HG03354 (cell line): ENCODE measurements at regions not wholly inside any gene's neighbourhood (a gene's known extent, or its start where the extent isn't known, plus 50 kb on each side); places are given as distances from the start of the nearest gene placed in this dataset.

Source experiments
- ATAC-seq: cut with Tn5 transposase; IDR thresholded peaks from one replicate; pipeline ENCODE4 v1.9.1; 2021; ENCODE audit warnings: mild to moderate bottlenecking; ENCODE audit not compliant: unreplicated experiment, poor library complexity, severe bottlenecking

- ATAC-seq, result no peak
Observed at GRCh38 chr14:86481104-86481503, 951.2 kb downstream of the FLRT2 start.

GRCh38 chr14:86464341-86464740, 934.4 kb downstream of the FLRT2 start:
- ATAC-seq, result no peak

GRCh38 chr14:86462193-86462753, 932.3 kb downstream of the FLRT2 start:
- ATAC-seq, result no peak

- no peak for ATAC-seq
Observed at GRCh38 chr14:86457481-86458135, 927.7 kb downstream of the FLRT2 start.

GRCh38 chr14:86450085-86450484, 920.1 kb downstream of the FLRT2 start:
- ATAC-seq, result no peak

GRCh38 chr14:86442135-86442534, 912.2 kb downstream of the FLRT2 start:
- no peak for ATAC-seq

- ATAC-seq, result no peak
Observed at GRCh38 chr14:86430853-86431252, 900.9 kb downstream of the FLRT2 start.

GRCh38 chr14:86423214-86423613, 893.3 kb downstream of the FLRT2 start:
- no peak for ATAC-seq

GRCh38 chr14:86420131-86420530, 890.2 kb downstream of the FLRT2 start:
- no peak for ATAC-seq

- no peak for ATAC-seq
Observed at GRCh38 chr14:86414146-86414545, 884.2 kb downstream of the FLRT2 start.

- no peak for ATAC-seq
Observed at GRCh38 chr14:86404989-86405649, 875.2 kb downstream of the FLRT2 start.

GRCh38 chr14:86404425-86404824, 874.5 kb downstream of the FLRT2 start:
- ATAC-seq, result no peak

GRCh38 chr14:86402545-86402944, 872.6 kb downstream of the FLRT2 start:
- no peak for ATAC-seq

- ATAC-seq, result no peak
Observed at GRCh38 chr14:86391085-86391484, 861.1 kb downstream of the FLRT2 start.

- no peak for ATAC-seq
Observed at GRCh38 chr14:86388216-86388615, 858.3 kb downstream of the FLRT2 start.

- no peak for ATAC-seq
Observed at GRCh38 chr14:86373886-86374285, 843.9 kb downstream of the FLRT2 start.

- ATAC-seq, result no peak
Observed at GRCh38 chr14:86372402-86372801, 842.5 kb downstream of the FLRT2 start.

- ATAC-seq, result no peak
Observed at GRCh38 chr14:86364634-86365033, 834.7 kb downstream of the FLRT2 start.

GRCh38 chr14:86363576-86363975, 833.6 kb downstream of the FLRT2 start:
- ATAC-seq, result no peak

GRCh38 chr14:86363047-86363446, 833.1 kb downstream of the FLRT2 start:
- ATAC-seq, result no peak

- ATAC-seq, result no peak
Observed at GRCh38 chr14:86357876-86358275, 827.9 kb downstream of the FLRT2 start.
